ENCODE measurements at regions not wholly inside any gene's neighbourhood (a gene's known extent, or its start where the extent isn't known, plus 50 kb on each side); places are given as distances from the start of the nearest gene placed in this dataset.

DNA sequence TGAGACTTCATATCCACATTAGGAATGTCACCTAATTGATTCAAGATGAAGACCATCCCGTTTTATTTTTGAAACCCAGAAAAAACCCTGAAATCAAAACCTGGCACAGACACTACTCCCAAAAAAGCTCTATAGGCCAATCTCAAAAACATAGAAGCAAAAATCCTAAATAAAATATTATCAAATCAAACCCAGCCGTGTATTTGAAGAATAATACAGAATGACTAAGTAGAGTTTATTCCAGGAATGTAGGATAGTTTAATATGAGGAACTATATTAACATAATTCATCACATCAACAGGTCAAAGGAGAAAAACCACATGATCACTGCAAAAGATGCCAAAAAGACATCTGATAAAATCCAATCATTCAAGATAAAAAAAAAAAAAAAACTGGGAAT, 167.1 kb downstream of the ACTL7B start:
- Mint-ChIP-seq H3K27ac (no peak overlapping the region), H3K36me3 (peaks cover 2 to 5% of the 10 kb centered on the region in 2 donors), H3K27me3 (no peaks in the 10 kb centered on the region), H3K9me3 (peaks cover 4 to 9% of the 10 kb centered on the region in 2 donors), H3K4me1 (no peaks in the 10 kb centered on the region), H3K4me3 (no peak overlapping the region)
- no peak for DNase-seq
- ATAC-seq (replicated peaks): no peak

DNA sequence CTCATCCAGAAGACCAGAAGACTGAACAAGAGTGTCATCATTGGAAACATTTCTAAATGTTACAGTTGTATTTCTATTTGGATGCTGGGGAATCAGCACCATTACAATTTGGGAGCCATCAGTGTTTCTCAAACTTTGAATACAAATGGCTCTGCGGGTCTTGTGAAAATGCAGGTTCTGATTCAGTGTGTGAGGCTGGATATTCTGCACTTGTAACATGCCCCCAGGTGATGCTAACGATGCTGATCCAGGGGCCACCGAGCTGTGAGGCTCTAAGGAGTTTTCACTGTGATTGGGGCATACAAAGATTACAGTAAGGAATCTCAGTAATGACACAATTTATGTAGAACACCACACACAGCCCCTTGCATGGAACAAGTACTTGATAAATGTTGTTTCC, 167.7 kb downstream of the ACTL7B start:
- H3K27me3 Mint-ChIP-seq: no peaks in the 10 kb centered on the region
- DNase-seq (no peak), ATAC-seq (replicated peaks) (no peak)

DNA sequence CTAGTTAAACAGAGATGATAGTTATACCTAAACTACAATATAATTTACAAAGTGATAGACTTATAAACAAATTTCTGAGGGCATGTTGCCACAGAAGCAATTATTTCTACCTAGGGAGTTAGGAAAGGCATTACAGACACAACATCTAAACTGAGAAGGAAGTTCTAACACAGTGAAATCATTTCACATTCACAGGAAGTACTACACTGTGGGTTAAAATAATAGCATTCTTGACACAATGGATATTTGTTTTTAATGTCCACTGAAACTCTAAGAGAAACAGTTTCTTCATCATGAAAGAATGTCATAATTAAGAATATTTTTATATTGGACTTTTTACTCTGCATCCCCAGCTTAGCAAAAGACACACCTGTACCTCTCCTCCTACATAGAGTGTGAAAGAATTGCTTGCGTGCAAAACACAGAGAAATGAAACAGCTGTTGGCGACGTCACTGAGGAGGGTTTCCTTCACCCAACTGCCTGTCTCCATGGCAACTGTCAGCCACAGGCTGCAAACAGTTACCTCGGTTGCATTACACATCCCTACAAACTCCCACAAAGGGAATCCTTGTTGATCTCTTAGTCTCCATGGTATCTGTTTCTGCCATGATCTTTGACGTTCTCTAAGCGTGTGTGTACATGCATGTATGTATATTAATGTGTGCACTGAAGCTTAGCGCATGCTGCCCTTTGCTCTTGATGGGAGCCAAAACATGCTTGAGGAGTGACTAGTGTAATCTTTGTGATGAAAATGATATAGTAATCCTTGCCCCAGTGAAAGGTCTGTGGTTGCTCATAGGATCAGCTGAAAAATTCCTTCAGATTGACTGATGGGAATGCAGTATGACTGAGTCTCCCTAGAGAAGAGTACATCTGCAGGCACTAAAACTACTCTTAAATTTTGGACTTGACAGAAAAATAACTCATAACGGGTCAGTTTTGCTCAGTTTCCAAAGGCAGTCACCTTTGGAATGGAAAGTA, 168.5 kb downstream of the ACTL7B start:
- H3K9me3 Mint-ChIP-seq: peaks cover 4 to 9% of the 10 kb centered on the region in 2 donors
- ATAC-seq (replicated peaks): no peak
- no peak overlapping the region for H3K4me3 Mint-ChIP-seq
- no peaks in the 10 kb centered on the region for H3K4me1 Mint-ChIP-seq
- H3K27me3 Mint-ChIP-seq: no peaks in the 10 kb centered on the region
- peaks cover 2 to 5% of the 10 kb centered on the region in 2 donors for H3K36me3 Mint-ChIP-seq
- DNase-seq: no peak
- H3K27ac Mint-ChIP-seq: no peak overlapping the region

More for the DNA sequence above, 167.7 kb downstream of the ACTL7B start:
- H3K9me3 Mint-ChIP-seq: peaks cover 4 to 9% of the 10 kb centered on the region in 2 donors
- H3K36me3 Mint-ChIP-seq: peaks cover 2 to 5% of the 10 kb centered on the region in 2 donors
- no peak overlapping the region for H3K27ac Mint-ChIP-seq
- H3K4me1 Mint-ChIP-seq: no peaks in the 10 kb centered on the region
- no peak overlapping the region for H3K4me3 Mint-ChIP-seq

DNA sequence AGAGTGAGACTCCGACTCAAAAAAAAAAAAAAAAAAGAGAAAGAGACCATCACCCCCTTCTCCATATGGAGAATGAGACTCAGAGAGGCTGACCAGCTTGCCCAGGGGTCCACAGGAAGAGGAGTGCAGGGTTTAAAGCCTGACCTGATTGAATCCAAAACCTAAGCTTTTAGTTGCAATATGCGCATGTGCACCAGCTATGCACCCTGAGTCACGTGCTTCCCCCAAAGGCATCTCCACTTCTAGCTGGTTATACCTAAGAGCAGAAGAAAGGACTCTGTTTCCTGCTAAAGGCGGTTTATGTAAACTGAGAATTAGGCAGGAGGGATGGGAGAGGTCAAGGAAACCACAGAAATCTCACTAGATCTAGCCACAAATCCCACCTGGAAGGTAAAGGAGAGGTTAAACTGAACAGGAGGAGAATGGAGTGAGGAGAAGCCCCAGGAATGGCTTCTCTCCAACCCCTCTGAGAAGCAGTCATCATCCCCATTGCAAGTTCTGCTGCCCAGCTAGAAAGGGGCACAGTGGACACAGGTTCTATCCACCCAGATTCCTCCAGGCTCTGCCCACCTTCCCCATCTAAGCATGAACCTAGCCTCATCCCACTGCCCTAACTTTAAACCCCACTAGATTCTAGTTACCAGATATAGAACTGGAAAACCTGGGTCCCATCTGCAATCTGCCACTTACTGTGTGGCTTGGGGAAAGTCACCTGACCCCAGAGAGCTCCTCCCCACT, 171.3 kb downstream of the ACTL7B start:
- H3K4me1 Mint-ChIP-seq: no peaks in the 10 kb centered on the region
- peaks cover 2 to 5% of the 10 kb centered on the region in 2 donors for H3K36me3 Mint-ChIP-seq
- H3K27me3 Mint-ChIP-seq: no peaks in the 10 kb centered on the region
- DNase-seq: no peak
- H3K4me3 Mint-ChIP-seq: no peak overlapping the region
- peaks cover 4 to 9% of the 10 kb centered on the region in 2 donors for H3K9me3 Mint-ChIP-seq
- ATAC-seq (replicated peaks): no peak
- no peak overlapping the region for H3K27ac Mint-ChIP-seq

DNA sequence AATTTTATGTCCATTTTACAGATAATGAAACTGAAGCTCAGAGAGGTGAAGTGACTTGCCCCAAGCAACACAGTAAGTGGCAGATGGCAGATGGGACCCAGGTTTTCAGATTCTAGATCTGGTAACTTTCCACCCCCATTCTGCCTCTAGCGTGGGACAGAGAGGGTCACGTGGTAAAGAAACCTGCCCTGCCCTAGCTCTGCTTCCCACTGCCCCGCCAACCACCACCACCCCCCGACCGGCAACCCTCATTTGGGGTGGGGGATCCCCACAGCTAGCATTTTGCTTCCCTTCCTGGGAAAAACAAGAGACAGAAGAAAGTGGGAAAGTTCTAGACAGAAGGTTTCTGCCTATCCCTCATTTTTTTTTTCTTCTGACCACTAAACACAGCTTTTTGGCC, 172.5 kb downstream of the ACTL7B start:
- ATAC-seq (replicated peaks) (no peak), DNase-seq (no peak)
- Mint-ChIP-seq H3K36me3 (peaks cover 2 to 5% of the 10 kb centered on the region in 2 donors), H3K27ac (no peak overlapping the region), H3K4me1 (no peaks in the 10 kb centered on the region), H3K4me3 (no peak overlapping the region), H3K27me3 (no peaks in the 10 kb centered on the region), H3K9me3 (peaks cover 4 to 9% of the 10 kb centered on the region in 2 donors)

DNA sequence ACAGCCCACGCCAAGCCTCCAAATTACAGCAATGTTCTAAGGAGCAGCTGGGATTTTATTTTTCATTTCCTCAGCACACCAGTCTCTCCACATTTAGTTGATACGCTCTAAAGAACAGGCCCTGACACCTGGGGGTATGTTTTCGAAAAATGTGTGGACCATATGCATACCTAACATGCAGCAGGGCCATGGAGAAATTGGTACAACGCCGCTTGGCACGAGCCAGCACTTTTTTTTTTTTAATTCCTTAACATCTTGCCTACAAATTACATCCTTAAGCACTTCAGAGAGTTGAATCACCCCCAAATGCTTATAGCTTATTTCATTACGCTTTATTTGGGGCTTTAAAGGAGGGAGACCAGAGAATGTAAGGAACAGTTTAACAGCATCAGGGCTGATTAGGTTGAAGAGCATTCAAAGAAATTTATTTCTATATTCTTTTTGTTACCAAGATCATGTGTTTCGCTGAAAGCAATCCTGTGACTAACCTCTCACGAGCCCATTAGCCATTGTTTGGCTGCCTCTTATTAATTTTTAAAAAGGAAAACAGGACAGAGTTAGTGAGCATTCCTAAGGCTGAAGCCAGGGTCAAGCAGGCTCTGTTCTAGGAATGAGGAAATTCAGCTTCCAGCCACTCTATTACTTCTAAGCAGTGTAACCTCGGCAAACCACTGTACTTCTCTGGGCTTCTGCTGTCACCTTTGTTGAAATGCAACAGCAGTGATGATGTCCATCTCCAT, 173.8 kb downstream of the ACTL7B start:
- Mint-ChIP-seq H3K4me3 (no peak overlapping the region), H3K9me3 (peaks cover 4 to 6% of the 10 kb centered on the region in 2 donors), H3K27me3 (no peaks in the 10 kb centered on the region), H3K27ac (no peak overlapping the region), H3K4me1 (no peaks in the 10 kb centered on the region), H3K36me3 (peaks cover 0 to 2% of the 10 kb centered on the region in 2 donors)
- no peak for ATAC-seq (replicated peaks)
- no peak for DNase-seq

DNA sequence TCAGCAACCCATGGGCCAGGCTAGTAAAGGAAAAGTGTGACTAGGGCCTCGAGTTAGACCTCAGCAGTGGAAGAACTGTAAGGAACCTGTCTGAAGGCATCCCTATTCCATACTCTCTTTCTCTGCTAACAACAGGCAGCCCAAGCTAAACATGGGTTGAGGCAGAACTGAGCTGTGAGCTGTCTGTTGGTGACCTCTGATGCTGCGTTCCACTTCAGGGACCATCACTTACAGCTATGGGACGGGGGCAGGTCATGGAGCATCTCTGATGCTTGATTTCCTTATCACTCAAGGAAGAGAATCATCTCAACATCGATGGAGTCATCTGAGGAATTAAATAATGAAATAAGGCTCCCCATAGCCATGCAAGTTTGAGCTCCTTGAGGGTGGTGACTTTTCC, 174.8 kb downstream of the ACTL7B start:
- H3K9me3 Mint-ChIP-seq: peaks cover 0 to 2% of the 10 kb centered on the region in 2 donors
- no peak for ATAC-seq (replicated peaks)
- H3K27me3 Mint-ChIP-seq: no peaks in the 10 kb centered on the region

DNA sequence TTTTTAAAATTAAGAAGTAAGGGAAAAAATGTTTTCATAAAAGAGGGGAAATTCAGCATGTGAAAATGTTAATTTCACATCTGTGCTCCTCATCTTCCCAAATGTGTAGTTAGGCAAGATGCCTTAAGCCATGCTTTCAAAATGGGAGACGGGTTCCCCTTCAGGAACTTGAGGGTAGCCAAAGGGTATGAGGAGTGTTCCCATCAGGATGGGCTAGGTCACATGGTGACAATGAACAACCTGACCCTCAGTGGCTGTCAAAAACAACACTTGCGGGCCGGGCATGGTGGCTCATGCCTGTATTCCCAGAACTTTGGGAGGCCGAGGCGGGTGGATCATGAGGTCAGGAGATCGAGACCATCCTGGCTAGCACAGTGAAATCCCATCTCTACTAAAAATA, 178.0 kb downstream of the ACTL7B start:
- no peaks in the 10 kb centered on the region for H3K27me3 Mint-ChIP-seq

More for the DNA sequence above, 174.8 kb downstream of the ACTL7B start:
- Mint-ChIP-seq H3K4me3 (no peak overlapping the region), H3K36me3 (peaks cover 0 to 2% of the 10 kb centered on the region in 2 donors), H3K27ac (no peak overlapping the region), H3K4me1 (no peaks in the 10 kb centered on the region)
- DNase-seq: no peak

DNA sequence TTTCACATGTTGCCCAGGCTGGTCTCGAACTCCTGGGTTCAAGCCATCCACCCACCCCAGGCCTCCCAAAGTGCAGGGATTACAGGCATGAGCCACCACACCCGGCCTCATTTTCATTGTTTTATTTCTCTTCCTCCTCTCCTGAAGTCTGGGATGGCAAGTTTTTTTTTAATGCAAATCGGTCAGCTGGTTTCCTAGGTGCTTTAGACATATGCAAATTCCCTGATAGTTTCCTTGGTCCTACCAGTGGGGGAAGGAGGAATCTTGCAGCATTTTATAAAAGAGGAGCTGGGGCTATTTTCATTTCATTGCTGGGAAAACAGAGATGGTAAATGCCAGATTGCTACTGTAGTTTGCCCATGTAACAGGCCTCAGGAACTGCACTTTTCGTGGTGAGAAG, 179.4 kb downstream of the ACTL7B start:
- no peaks in the 10 kb centered on the region for H3K4me1 Mint-ChIP-seq
- no peak overlapping the region for H3K27ac Mint-ChIP-seq
- no peaks in the 10 kb centered on the region for H3K36me3 Mint-ChIP-seq
- H3K9me3 Mint-ChIP-seq: no peaks in the 10 kb centered on the region
- DNase-seq (no peak), ATAC-seq (replicated peaks) (no peak)
- no peaks in the 10 kb centered on the region for H3K27me3 Mint-ChIP-seq
- H3K4me3 Mint-ChIP-seq: no peak overlapping the region

More for the DNA sequence above, 178.0 kb downstream of the ACTL7B start:
- Mint-ChIP-seq H3K4me3 (no peak overlapping the region), H3K4me1 (no peaks in the 10 kb centered on the region), H3K36me3 (no peaks in the 10 kb centered on the region), H3K9me3 (no peaks in the 10 kb centered on the region), H3K27ac (no peak overlapping the region)
- no peak for DNase-seq
- ATAC-seq (replicated peaks): no peak

DNA sequence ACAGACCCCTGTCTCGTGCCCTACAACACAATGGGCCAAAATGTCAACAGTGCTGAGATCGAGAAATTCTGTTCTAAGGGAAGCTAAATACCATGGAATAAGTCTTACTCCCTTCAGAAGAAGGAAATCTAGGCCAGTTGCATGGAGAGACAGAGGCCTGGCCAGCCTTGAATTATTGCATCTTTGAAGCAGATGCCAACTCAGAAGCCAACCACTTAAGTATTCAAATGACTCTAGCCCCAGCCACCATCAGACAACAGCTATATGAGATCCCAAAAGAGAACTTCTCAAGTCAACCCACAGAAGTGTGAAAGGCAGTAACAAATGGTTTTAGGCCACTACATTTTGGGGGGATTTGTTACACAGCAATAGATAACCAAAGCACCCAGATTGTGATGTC, 180.1 kb downstream of the ACTL7B start:
- Mint-ChIP-seq H3K4me1 (no peaks in the 10 kb centered on the region), H3K27ac (no peak overlapping the region), H3K36me3 (no peaks in the 10 kb centered on the region), H3K27me3 (no peaks in the 10 kb centered on the region), H3K9me3 (no peaks in the 10 kb centered on the region), H3K4me3 (no peak overlapping the region)
- no peak for DNase-seq
- ATAC-seq (replicated peaks): no peak

DNA sequence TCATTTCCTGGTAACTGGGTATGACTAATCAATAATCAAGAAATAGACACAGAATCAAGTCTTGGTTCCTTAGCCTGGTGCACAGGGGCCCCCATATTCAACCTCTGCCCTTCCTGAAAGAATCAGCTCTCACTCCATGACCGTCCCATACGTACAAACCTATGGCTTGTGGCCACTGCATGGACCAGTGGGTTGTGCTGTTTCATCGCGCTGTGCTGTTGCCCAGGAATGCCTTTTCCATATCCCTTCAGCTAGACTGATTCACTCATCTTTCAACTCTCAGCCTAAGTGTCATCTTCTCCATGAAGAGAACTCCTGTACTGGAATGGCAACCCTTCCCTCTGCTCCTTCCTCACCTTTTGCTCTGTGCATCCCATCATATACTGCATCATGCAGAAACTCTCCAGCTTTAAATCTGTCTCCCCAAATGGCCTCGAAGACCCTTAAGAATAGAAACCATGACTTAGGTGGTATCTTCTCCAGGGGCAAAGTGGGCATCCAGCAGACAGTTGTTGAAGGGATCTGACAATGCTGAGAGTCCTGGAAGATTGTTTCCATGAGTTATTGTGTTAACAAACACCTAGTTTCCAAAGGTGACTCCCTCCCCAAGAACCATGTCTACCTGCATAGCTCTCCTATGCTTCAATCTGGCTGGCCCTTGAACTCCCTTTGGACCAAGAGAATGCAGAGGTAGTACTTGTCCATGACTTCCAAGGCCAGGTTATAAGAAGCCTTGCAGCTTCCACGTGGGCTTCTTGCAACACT, 180.8 kb downstream of the ACTL7B start:
- H3K9me3 Mint-ChIP-seq: no peaks in the 10 kb centered on the region
- DNase-seq (no peak), ATAC-seq (replicated peaks) (no peak)
- H3K4me3 Mint-ChIP-seq: no peak overlapping the region
- no peaks in the 10 kb centered on the region for H3K27me3 Mint-ChIP-seq
- H3K36me3 Mint-ChIP-seq: no peaks in the 10 kb centered on the region
- H3K27ac Mint-ChIP-seq: no peak overlapping the region
- no peaks in the 10 kb centered on the region for H3K4me1 Mint-ChIP-seq

DNA sequence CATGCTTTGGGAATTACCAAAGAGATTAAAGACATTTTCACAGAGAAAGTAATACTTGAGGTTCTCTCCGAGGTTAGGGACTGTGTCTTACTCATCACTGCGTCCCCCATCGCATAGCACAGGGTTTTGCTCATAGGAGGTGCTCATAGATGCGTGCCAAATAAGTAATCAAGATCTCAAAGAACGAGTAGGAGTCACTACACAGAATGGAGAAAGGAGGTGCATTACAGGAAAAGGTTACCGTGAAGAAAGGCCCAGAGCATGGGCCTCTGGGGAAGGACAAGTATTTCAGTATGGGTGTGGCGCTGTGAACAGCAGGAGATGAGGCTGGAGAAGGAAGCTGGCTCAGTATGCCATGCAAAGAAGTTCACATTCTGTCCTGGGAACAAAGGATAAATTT, 182.4 kb downstream of the ACTL7B start:
- Mint-ChIP-seq H3K4me3 (no peak overlapping the region), H3K4me1 (no peaks in the 10 kb centered on the region), H3K36me3 (no peaks in the 10 kb centered on the region), H3K27me3 (no peaks in the 10 kb centered on the region), H3K27ac (no peak overlapping the region), H3K9me3 (no peaks in the 10 kb centered on the region)
- DNase-seq (no peak), ATAC-seq (replicated peaks) (no peak)

DNA sequence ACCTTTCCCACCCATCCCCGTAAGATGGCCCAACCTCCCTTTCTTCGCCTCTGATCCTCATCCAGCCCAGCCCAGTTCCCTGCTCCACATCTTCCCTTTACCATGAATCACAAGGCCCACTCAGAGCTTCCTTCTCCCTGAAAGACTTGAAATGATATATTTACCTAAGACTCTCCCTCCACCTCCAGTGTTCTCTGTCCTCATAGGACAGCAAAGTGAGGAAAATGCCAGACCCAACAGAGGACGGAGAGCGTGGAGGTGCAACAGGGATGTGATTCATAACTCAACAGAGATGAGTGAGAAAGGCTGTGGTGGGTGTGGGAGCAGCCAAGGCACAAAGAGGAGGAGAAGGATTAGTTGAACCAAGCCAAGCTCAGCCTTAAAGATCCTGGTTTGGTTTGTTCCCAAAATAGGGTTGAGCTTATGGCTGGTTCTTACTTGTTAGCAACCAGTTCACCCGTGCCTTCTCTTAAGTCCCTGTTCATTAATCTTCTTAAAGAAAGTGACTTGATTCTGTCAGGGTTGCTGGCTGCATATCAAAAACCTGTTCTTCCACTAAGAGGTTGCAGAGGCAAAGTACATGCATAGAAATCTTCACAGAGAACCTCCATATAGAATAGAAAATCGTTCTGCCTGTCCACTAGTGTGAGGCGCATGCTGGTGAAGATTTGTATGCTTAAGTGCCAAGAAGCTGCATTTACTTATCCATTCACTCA, 183.2 kb downstream of the ACTL7B start:
- no peaks in the 10 kb centered on the region for H3K9me3 Mint-ChIP-seq
- H3K4me3 Mint-ChIP-seq: no peak overlapping the region
- no peaks in the 10 kb centered on the region for H3K4me1 Mint-ChIP-seq
- H3K36me3 Mint-ChIP-seq: no peaks in the 10 kb centered on the region
- DNase-seq (no peak), ATAC-seq (replicated peaks) (no peak)
- H3K27me3 Mint-ChIP-seq: no peaks in the 10 kb centered on the region
- no peak overlapping the region for H3K27ac Mint-ChIP-seq

Measured in stimulated activated naive B cell treated with anti-CD40 and anti-IgM and Interleukin-4, amounts not matched to agents 10 μg/mL and 1 μg/mL and 100 μg/mL, for 72 hours (primary cell).